Neural crest cell (in vitro differentiated cells): ENCODE measurements at regions not wholly inside any gene's neighbourhood (a gene's known extent, or its start where the extent isn't known, plus 50 kb on each side); places are given as distances from the start of the nearest gene placed in this dataset.
"Not testable (repeated sequence)": the region's sequence is repeated elsewhere in the genome, so short reads cannot be mapped to it uniquely, and the experiment has no call there.

Experiments used
- DNase-seq: peaks from one replicate; pipeline ENCODE4 v3.0.0; 2021; ENCODE audit warnings: low read depth, mixed read lengths, low spot score
- H3K27ac Mint-ChIP-seq: one replicate; pipeline ENCODE4 v1.8.0; 2021; ENCODE audit warnings: mild to moderate bottlenecking, mixed read lengths; ENCODE audit not compliant: unreplicated experiment
- H3K27me3 Mint-ChIP-seq: 2 replicates; pipeline ENCODE4 v1.8.0; 2021; ENCODE audit warnings: low read depth, mild to moderate bottlenecking, mixed read lengths
- H3K36me3 Mint-ChIP-seq: 2 replicates; pipeline ENCODE4 v1.8.0; 2021; ENCODE audit warnings: low read depth, mild to moderate bottlenecking, mixed read lengths
- H3K4me1 Mint-ChIP-seq: 2 replicates; pipeline ENCODE4 v1.8.0; 2021; ENCODE audit warnings: mixed read lengths
- H3K4me3 Mint-ChIP-seq: one replicate; pipeline ENCODE4 v1.8.0; 2021; ENCODE audit warnings: mild to moderate bottlenecking, mixed read lengths
- H3K9me3 Mint-ChIP-seq: 2 replicates; pipeline ENCODE4 v1.8.0; 2021; ENCODE audit warnings: mixed read lengths
- TF ChIP-seq, protein P1 (sequence below): fragments of 200-600 bp; sonication (generic); conservative IDR thresholded peaks from 2 replicates; pipeline ENCODE4 v1.5.0; 2021; ENCODE audit warnings: antibody characterized with exemption, mild to moderate bottlenecking

DNA sequence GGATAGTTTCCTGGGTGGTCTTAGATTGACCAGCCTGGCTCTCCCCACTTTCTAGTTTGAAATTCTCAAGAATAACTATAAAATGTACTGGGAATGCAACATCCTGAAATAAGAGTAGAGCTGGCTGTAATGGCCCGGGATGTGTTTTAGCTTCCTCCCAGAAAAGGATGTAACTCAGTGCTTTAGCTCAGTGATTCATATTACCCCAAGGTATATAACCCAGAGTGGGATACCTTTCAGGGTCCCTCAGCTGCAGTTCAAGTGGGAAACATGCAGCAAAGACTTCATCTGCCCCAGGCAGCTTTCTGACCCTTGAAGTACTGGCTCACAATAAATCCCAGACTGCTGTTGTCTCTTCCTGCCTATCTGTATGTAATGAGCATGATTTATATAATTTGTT lies 666.7 kb upstream of the KCND2 start:
- H3K36me3 Mint-ChIP-seq: no peaks in the 10 kb centered on the region

DNA sequence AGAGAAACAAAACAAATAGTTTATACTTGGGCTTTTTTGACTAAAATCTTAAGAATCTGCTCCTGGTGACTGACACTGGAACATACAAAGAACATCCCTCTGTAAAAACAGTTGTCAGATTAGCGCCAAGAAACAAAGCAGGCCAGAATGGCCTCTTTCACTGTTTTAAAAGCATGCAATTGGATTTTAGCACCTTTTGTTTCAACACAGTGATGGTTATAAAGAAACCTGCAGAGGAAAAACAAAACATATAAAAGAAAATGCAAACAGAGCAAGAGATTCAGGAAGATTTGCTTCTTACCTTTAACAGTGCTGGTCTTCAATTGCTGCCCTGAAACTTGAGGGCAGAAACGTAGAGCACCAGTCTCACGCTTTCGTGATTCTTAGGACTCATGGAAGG lies 652.2 kb upstream of the KCND2 start:
- TF ChIP-seq, protein P1, sequence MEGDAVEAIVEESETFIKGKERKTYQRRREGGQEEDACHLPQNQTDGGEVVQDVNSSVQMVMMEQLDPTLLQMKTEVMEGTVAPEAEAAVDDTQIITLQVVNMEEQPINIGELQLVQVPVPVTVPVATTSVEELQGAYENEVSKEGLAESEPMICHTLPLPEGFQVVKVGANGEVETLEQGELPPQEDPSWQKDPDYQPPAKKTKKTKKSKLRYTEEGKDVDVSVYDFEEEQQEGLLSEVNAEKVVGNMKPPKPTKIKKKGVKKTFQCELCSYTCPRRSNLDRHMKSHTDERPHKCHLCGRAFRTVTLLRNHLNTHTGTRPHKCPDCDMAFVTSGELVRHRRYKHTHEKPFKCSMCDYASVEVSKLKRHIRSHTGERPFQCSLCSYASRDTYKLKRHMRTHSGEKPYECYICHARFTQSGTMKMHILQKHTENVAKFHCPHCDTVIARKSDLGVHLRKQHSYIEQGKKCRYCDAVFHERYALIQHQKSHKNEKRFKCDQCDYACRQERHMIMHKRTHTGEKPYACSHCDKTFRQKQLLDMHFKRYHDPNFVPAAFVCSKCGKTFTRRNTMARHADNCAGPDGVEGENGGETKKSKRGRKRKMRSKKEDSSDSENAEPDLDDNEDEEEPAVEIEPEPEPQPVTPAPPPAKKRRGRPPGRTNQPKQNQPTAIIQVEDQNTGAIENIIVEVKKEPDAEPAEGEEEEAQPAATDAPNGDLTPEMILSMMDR: no peak
- Mint-ChIP-seq H3K27ac (no peak overlapping the region), H3K4me3 (no peak overlapping the region), H3K27me3 (no peaks in the 10 kb centered on the region), H3K36me3 (no peaks in the 10 kb centered on the region), H3K4me1 (peaks cover 5% of the 10 kb centered on the region), H3K9me3 (no peaks in the 10 kb centered on the region)
- no peak for DNase-seq

More for the DNA sequence above, 666.7 kb upstream of the KCND2 start:
- TF ChIP-seq, protein P1: no peak
- no peak overlapping the region for H3K27ac Mint-ChIP-seq
- DNase-seq: no peak
- no peaks in the 10 kb centered on the region for H3K4me1 Mint-ChIP-seq
- no peak overlapping the region for H3K4me3 Mint-ChIP-seq
- no peaks in the 10 kb centered on the region for H3K27me3 Mint-ChIP-seq
- no peaks in the 10 kb centered on the region for H3K9me3 Mint-ChIP-seq

DNA sequence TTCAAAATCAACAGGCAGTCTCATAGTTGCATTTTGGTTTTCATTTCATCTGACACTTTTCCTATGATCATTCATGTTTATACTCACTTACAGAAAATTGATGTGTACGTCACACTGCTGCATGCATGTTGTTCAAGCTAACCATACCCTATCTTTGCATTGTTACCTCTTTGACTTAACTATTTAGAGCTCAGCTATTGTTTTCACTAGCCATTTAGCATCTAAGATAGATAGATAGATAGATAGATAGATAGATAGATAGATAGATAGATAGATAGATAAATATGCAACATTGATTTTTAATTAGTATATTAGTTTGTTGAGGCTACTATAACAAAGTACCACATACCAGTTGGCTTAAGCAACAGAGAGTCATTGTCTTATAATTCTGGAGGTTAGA lies 649.5 kb upstream of the KCND2 start:
- no peak for DNase-seq
- TF ChIP-seq, protein P1: no peak
- no peaks in the 10 kb centered on the region for H3K36me3 Mint-ChIP-seq
- no peaks in the 10 kb centered on the region for H3K27me3 Mint-ChIP-seq
- H3K27ac Mint-ChIP-seq: no peak overlapping the region
- H3K9me3 Mint-ChIP-seq: no peaks in the 10 kb centered on the region
- peaks cover 5% of the 10 kb centered on the region for H3K4me1 Mint-ChIP-seq
- no peak overlapping the region for H3K4me3 Mint-ChIP-seq

DNA sequence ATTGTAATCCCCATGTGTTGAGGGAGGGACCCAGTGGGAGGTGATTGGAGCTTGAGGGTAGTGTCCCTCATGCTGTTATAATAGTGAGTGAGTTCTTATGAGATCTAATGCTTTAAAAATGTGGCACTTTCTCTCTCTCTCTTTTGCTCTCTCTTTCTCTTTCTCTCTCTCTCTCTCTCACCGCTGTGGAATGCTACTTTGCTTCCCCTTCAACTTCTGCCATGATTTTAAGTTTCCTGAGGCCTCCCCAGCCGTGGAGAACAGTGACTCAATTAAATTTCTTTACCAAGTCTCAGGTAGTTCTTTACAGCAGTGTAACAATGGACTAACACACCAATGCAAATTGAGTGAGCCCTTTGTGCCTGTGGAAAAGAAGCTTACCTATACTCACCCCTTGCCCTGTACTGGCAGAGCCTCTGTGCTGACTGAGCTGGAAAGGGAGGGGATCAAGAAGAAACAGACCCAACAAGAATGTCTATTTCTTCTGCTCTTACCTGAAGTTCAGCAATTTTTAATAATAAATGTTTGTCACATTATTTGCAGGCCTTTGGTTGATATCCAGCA lies 642.5 kb upstream of the KCND2 start:
- Mint-ChIP-seq H3K27me3 (no peaks in the 10 kb centered on the region), H3K27ac (no peak overlapping the region), H3K9me3 (no peaks in the 10 kb centered on the region), H3K4me3 (no peak overlapping the region), H3K4me1 (no peaks in the 10 kb centered on the region), H3K36me3 (no peaks in the 10 kb centered on the region)
- DNase-seq: no peak
- TF ChIP-seq, protein P1: no peak

DNA sequence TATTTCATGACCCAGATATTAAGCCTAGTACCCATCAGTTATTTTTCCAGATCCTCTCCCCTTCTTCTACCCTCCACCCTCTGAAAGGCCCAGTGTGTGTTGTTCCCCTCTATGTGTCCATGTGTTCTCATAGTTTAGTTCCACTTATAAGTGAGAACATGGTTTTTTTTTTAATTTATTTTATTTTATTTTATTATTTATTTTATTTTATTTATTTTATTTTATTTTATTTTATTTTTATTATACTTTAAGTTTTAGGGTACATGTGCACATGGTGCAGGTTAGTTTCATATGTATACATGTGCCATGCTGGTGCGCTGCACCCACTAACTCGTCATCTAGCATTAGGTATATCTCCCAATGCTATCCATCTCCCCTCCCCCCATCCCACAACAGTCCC lies 639.2 kb upstream of the KCND2 start:
- DNase-seq, H3K4me1 Mint-ChIP-seq, H3K27me3 Mint-ChIP-seq, H3K4me3 Mint-ChIP-seq, H3K9me3 Mint-ChIP-seq, H3K36me3 Mint-ChIP-seq, H3K27ac Mint-ChIP-seq: not testable (repeated sequence)

DNA sequence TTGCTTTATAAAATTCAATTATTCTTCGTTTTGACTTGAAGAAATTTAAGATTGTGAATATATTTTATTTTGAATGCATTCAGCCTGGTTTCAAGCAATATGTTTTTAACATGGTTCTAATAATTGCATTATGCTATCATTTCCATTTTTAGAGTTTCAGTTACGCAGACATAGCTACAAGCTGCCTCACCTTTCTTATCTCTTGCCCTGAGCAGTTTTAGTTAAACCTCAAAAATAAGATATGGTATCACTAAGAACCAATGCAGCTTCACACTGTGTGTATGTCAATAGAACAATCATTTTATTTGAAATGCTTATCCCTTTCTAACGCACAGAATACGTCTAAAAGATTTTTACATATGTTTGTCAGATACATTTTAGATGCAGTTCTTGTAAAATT lies 632.6 kb upstream of the KCND2 start:
- no peak for DNase-seq
- H3K4me3 Mint-ChIP-seq: no peak overlapping the region
- H3K27ac Mint-ChIP-seq: no peak overlapping the region
- peaks cover 4% of the 10 kb centered on the region for H3K9me3 Mint-ChIP-seq
- no peaks in the 10 kb centered on the region for H3K36me3 Mint-ChIP-seq
- no peaks in the 10 kb centered on the region for H3K27me3 Mint-ChIP-seq
- TF ChIP-seq, protein P1: no peak
- H3K4me1 Mint-ChIP-seq: no peaks in the 10 kb centered on the region
